NCI-H1417 treated with DMSO at 0.1 percent for 48 hours (cell line): ENCODE measurements at regions not wholly inside any gene's neighbourhood (a gene's known extent, or its start where the extent isn't known, plus 50 kb on each side); places are given as distances from the start of the nearest gene placed in this dataset.

Experiments used
- DNase-seq: peaks from one replicate; lab custom pipeline; 2025; lab: John Stamatoyannopoulos, UW

GRCh38 chr10:123604506-123604905, 61.6 kb upstream of the GPR26 start:
- DNase-seq = no peak

- DNase-seq = no peak
Measured at GRCh38 chr10:123606006-123606405, 60.1 kb upstream of the GPR26 start.

GRCh38 chr10:123606955-123607354, 59.2 kb upstream of the GPR26 start:
- no peak for DNase-seq

GRCh38 chr10:123607386-123607785, 58.8 kb upstream of the GPR26 start:
- DNase-seq = no peak

GRCh38 chr10:123608047-123608446, 58.1 kb upstream of the GPR26 start:
- DNase-seq = no peak

- DNase-seq = no peak
Measured at GRCh38 chr10:123611243-123611642, 54.9 kb upstream of the GPR26 start.

GRCh38 chr10:123611876-123612275, 54.3 kb upstream of the GPR26 start:
- no peak for DNase-seq

GRCh38 chr10:123613346-123613850, 52.8 kb upstream of the GPR26 start:
- no peak for DNase-seq

- DNase-seq = no peak
Measured at GRCh38 chr10:123614888-123615287, 51.3 kb upstream of the GPR26 start.
